ENCODE measurements at regions not wholly inside any gene's neighbourhood (a gene's known extent, or its start where the extent isn't known, plus 50 kb on each side); places are given as distances from the start of the nearest gene placed in this dataset.

DNA sequence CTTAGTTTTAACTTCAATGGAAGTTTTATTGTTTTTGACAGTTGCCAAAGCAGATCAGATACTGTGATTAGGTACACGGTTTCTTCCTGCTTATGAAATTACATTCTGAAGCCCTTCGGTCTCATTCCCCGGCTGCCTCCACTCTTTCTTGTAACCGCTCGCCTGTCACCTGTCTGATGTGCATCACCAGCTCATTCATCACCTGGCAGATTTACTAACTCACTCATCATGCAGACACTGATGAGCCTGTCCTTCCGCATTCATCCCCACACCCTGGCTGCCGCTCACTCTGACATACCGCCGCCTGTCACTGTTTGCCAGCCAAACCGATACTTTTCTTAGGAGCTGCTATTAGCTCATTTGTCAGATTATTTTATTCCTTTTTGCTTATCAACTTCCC is 82.8 kb upstream of the NSMCE3 start:
- no peak for DNase-seq

GRCh38 chr15:29349196-29349595 is 79.6 kb upstream of the NSMCE3 start:
- no peak for DNase-seq

DNA sequence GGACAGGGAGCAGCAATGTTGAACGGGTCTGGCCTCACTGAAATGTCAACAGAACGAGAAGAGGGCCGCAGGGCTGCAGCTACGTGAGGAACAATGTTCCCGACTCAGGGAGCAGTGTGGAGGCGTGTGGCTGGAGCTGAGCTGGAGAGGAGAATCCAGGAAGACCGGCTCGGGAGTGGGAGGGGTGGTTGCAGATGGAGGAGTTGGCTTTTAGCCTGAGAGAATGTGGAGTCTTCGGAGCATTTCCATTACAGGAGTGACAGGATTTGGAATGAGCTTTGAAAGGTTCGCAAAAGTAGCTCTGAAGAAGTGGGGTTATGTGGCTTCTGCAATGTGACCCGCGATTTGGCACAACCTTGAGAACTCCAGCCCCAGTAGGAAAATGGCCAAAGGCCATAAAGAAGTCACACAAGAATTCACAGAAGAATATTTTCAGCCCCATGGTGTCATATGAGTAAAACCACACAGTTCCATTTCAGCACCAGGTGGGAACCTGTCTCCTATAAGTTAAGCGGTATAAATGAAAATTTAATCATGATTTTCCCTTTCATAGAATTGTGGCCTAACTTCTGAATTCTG is 78.8 kb upstream of the NSMCE3 start:
- DNase-seq = no peak

GRCh38 chr15:29346998-29347397 is 77.4 kb upstream of the NSMCE3 start:
- no peak for DNase-seq

DNA sequence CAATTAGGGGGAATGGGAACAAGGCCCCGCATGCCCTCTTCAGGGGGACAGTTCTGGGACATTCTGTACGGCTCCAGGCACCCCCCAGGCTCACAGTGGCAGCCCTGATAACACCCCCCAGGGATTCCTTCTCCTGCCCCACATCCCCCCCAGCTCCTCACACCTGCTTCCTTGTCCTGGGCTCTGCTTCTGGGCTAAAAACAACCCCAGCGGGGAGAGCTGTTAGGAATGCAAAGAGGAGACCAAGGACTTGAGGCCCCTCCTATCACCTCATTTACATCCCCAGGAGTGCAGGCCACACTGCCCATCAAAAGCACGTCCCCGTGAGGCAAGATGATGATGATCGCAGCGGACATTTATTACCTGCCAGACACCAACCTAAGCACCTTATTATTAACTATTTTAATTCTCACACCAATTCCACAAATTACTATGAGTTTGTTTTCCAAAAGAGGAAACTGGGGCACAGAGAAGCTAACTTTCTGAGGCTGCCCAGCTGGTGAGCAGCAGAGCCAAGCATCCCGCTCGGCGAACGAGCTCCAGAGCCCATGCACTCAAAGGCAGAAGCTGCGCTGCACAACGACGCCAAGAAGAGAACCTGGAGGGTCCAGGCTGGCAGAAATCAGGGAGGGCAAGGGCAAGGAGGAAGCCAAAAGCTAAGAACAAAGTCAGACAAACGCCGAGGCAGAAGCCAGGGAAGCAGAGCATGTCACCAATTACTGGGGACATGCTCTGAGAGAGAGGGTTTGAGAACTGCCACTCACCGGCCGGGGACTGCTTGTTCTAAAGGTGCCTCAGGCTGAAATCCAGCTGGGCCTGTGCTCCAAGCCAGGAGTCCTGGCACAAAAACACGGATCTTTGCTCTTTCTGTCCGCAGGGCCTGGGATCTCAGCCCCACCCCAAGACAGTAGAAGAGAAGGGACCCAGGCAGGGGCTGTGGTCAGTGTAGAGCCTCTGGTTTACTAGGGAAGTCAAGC is 76.2 kb upstream of the NSMCE3 start:
- DNase-seq = no peak

- DNase-seq = no peak
Measured at GRCh38 chr15:29344474-29344873, 74.9 kb upstream of the NSMCE3 start.

DNA sequence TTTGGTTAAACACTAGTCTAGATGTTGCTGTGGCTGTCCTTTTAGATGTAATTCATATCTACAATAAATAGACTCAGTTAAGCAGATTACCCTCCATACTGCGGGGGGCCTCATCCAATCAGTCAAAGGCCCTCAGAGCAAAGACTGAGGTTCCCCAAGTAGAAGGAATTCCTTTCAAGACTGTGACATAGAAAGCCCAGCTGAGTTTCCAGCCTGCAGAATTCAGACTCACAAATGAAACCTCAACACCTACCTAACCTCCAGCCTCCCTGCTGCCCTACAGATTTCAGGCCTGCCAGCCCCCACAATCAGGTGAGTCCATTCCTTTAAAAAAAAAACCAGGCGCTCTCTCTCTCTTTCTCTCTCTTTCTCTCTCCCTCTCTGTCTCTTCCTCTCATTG is 73.6 kb upstream of the NSMCE3 start:
- no peak for DNase-seq

DNA sequence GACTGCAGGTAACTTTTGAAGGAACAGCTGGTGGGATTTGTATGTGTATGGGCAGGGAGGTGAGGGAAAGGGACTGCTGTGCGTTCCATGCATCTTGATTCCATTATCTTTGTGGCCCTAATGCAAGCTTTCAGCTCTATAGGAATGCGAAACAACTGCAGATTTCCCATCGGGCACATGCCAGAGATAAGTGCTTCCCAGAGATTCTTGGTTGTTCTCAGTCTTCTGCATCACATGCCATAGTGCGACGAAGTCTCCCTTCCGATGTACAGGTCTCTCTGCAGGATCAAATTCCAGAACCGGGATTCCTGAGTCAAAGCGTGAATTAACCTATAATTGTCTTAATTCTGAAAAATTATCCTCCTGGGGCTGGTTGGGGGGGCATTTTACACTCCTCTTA is 72.6 kb upstream of the NSMCE3 start:
- no peak for DNase-seq

- DNase-seq = no peak
Measured at GRCh38 chr15:29337156-29337959, 67.7 kb upstream of the NSMCE3 start.

GRCh38 chr15:29334544-29334943 is 64.9 kb upstream of the NSMCE3 start:
- DNase-seq = no peak

GRCh38 chr15:29333261-29333660 is 63.6 kb upstream of the NSMCE3 start:
- DNase-seq = no peak

DNA sequence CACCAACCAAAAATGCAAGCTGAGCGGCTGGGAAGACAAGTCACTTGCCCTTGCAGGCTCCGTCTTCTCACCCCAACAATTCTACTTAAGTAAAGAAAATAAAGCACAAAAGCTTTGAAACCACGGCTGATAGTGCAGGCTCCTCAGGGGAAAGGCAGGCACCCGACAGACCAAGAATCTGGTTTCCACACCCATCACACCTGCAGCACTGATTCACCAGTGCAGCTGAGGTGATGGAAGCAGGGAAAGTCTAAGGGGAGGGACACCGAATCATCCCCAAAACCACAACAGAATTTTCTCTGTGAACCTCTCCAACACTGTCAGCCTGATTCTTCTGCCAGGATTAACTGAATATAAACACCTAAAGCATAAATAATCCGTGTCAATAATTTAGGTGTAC is 62.0 kb upstream of the NSMCE3 start:
- DNase-seq = no peak

GRCh38 chr15:29331071-29331470 is 61.4 kb upstream of the NSMCE3 start:
- DNase-seq = no peak

GRCh38 chr15:29324746-29325145 is 55.1 kb upstream of the NSMCE3 start:
- no peak for DNase-seq

DNA sequence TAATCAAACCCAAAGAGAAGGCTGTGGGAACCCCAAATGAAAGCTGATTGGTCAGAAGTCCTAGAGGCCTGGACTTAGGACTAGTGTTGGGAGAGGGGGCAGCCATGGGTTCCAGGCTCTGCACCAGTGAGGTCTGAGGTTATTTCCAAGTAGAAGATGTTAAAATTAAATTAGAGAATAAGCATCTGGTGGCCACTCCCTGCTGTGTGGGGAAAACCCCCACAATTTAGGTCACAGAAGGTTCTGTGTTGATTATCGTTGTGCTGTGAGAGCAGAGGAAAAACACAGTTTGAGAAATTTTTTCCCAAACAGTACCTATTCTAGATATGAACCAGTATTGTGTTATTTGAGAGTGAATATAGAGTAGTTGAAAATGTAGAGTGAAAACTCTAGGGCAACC is 53.9 kb upstream of the NSMCE3 start:
- no peak for DNase-seq

- DNase-seq = no peak
Measured at GRCh38 chr15:29322415-29322814, 52.8 kb upstream of the NSMCE3 start.

GRCh38 chr15:29320420-29320819 is 50.8 kb upstream of the NSMCE3 start:
- no peak for DNase-seq

- no peak for DNase-seq
Measured at GRCh38 chr15:29319823-29320222, 50.2 kb upstream of the NSMCE3 start.
